Sigmoid colon (tissue), 4 donors: ENCODE measurements at regions not wholly inside any gene's neighbourhood (a gene's known extent, or its start where the extent isn't known, plus 50 kb on each side); places are given as distances from the start of the nearest gene placed in this dataset.

Experiments used
- EP300 ChIP-seq, 4 donors: sonication (generic); formaldehyde crosslinking; IDR thresholded peaks; one replicate each; pipeline ENCODE4 v1.6.1; 2017; ENCODE audit warnings: antibody characterized with exemption in 4 of 4
- POLR2A ChIP-seq, 2 donors: fragments of 450-650 bp; IDR thresholded peaks; one replicate each; pipeline ENCODE4 v1.6.1; 2016; ENCODE audit warnings: antibody characterized with exemption in 2 of 2, mild to moderate bottlenecking in 2 of 2, moderate library complexity in 2 of 2
- TF ChIP-seq, protein P1 (sequence below), 4 experiments: fragments of 450-650 bp in 3 of 4; fragments of 200-600 bp in 1 of 4; IDR thresholded peaks; one replicate each; pipeline ENCODE4 v1.5.1; 2016 to 2019; ENCODE audit warnings: antibody characterized with exemption in 4 of 4, mild to moderate bottlenecking in 3 of 4, moderate library complexity in 2 of 4

DNA sequence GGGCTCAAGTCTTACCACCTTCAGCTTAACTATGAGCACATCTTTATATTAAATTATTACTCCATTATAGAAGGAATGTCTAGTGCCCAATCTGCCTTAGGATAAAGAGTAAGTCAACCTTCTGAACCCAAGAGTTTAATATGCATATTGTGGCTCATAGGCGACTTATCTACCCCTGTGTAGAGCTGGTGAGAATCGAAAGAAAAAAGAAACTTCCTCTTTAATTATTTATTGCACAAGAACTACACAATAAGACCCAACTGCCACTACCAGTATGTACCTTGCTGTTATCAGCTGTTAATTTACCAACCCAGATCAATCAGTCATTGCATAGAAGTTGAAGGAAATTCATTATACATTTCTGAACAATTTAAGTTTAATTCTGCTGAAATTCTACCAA, 329.1 kb upstream of the SLC24A2 start:
- TF ChIP-seq EP300 (IDR thresholded peaks at IDR 0.05) = no peak
- TF ChIP-seq, protein P1, sequence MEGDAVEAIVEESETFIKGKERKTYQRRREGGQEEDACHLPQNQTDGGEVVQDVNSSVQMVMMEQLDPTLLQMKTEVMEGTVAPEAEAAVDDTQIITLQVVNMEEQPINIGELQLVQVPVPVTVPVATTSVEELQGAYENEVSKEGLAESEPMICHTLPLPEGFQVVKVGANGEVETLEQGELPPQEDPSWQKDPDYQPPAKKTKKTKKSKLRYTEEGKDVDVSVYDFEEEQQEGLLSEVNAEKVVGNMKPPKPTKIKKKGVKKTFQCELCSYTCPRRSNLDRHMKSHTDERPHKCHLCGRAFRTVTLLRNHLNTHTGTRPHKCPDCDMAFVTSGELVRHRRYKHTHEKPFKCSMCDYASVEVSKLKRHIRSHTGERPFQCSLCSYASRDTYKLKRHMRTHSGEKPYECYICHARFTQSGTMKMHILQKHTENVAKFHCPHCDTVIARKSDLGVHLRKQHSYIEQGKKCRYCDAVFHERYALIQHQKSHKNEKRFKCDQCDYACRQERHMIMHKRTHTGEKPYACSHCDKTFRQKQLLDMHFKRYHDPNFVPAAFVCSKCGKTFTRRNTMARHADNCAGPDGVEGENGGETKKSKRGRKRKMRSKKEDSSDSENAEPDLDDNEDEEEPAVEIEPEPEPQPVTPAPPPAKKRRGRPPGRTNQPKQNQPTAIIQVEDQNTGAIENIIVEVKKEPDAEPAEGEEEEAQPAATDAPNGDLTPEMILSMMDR (IDR thresholded peaks at IDR 0.05) = no peak
- no peak for TF ChIP-seq POLR2A (IDR thresholded peaks at IDR 0.05)
